ENCODE measurements at regions not wholly inside any gene's neighbourhood (a gene's known extent, or its start where the extent isn't known, plus 50 kb on each side); places are given as distances from the start of the nearest gene placed in this dataset.

GRCh38 chr4:42729505-42730237 is 72.8 kb upstream of the ATP8A1 start:
- no peak for TF ChIP-seq CTCF (IDR thresholded peaks at IDR 0.05; ENCODE audit: insufficient read depth, low read length)
- TF ChIP-seq POLR2AphosphoS5 (IDR thresholded peaks at IDR 0.05; ENCODE audit: low read depth) = no peak
